Muscle of leg (tissue), 3 donors: ENCODE measurements at regions not wholly inside any gene's neighbourhood (a gene's known extent, or its start where the extent isn't known, plus 50 kb on each side); places are given as distances from the start of the nearest gene placed in this dataset.

Source experiments
- DNase-seq: peaks from one replicate; pipeline ENCODE4 v3.0.0; 2013
- H3K27ac ChIP-seq: one replicate; pipeline ENCODE4 v1.5.1; 2013; ENCODE audit warnings: mild to moderate bottlenecking, low read length, control low read depth
- H3K27me3 ChIP-seq: one replicate; pipeline ENCODE4 v1.6.1; 2013; ENCODE audit warnings: low read length; ENCODE audit not compliant: control insufficient read depth, insufficient read depth
- H3K36me3 ChIP-seq: one replicate; pipeline ENCODE4 v1.6.1; 2013; ENCODE audit warnings: low read length; ENCODE audit not compliant: control insufficient read depth, insufficient read depth
- H3K4me1 ChIP-seq: one replicate; pipeline ENCODE4 v1.6.1; 2013; ENCODE audit warnings: low read length; ENCODE audit not compliant: control insufficient read depth, insufficient read depth
- H3K4me3 ChIP-seq: one replicate; pipeline ENCODE4 v1.5.1; 2013; ENCODE audit warnings: low read length, control low read depth
- H3K9me3 ChIP-seq: replicated peaks from 2 replicates; pipeline ENCODE4 v1.6.1; 2013; ENCODE audit warnings: low read depth, low read length; ENCODE audit not compliant: control insufficient read depth
- WGBS: methylation state at CpG from one replicate; pipeline ENCODE4 v1.1.5; 2013; ENCODE audit warnings: missing lambda C conversion rate; ENCODE audit not compliant: insufficient coverage; 5-methylcytosine and 5-hydroxymethylcytosine counted together

DNA sequence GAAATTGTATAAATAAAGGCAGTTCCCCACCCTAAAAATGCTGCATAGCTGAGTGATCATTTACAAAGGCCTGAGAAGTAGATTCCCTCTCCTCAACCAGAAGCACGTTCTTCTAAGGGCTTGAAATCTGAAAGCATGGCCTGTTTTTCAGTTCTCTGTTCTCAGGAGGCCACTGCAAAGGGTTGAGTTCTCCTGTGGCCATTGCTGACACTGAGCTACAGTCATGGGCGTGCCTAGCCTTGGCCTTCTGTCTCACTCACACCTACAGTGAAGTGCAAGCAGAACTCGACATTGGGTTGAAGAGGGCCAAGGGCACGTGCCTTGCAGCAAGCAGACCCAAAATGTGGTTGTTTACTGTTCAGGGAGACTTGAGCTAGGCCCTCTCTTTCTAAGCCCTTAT lies 276.6 kb upstream of the VLDLR start:
- H3K36me3 ChIP-seq = no peaks in the 10 kb centered on the region
- peaks cover 6% of the 10 kb centered on the region for H3K9me3 ChIP-seq
- no peaks in the 10 kb centered on the region for H3K27me3 ChIP-seq
- H3K4me1 ChIP-seq = no peaks in the 10 kb centered on the region
- H3K4me3 ChIP-seq = no peak overlapping the region
- WGBS = 71% methylated on average over 1 of the region's 4 CpGs
- no peak for DNase-seq
- H3K27ac ChIP-seq = no peak overlapping the region

DNA sequence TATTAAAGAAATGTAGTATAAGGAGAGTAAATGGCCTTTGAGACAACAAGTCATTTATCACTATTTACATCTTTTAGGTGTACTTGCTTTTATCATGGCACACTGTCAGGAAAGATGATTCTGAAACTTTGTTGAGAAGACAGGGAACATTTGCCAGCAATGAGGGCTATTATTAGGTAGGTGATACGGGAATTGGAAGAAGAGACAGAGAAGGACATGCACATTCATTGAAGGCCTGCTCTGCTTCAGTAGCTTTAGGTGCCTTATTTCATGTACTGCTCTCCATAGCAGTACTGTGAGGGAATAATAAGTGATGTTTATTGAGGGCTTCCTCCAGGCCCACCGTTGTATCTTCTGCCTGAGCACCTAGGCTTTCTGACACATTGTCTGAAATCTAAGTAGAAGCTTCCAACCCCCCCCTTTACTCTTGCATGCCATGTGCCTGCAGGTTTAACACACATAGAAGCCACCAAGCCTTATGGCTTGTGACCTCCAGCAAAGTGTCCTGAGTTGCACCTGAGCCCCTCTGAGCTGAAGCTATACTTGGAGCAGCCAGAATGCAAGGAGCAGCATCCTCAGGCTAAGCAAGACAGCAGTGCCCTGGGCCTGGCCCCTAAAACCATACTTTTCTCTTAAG lies 275.2 kb upstream of the VLDLR start:
- Histone ChIP-seq H3K4me3 (no peak overlapping the region), H3K27ac (no peak overlapping the region), H3K36me3 (no peaks in the 10 kb centered on the region), H3K27me3 (no peaks in the 10 kb centered on the region), H3K4me1 (no peaks in the 10 kb centered on the region), H3K9me3 (peaks cover 6% of the 10 kb centered on the region)
- 83% methylated on average over 1 of the region's 2 CpGs for WGBS
- no peak for DNase-seq

GRCh38 chr9:2351324-2351723 lies 270.3 kb upstream of the VLDLR start:
- Histone ChIP-seq H3K27me3 (no peaks in the 10 kb centered on the region), H3K9me3 (peaks cover 6% of the 10 kb centered on the region), H3K27ac (no peak overlapping the region), H3K4me1 (peaks cover 4% of the 10 kb centered on the region), H3K4me3 (no peak overlapping the region), H3K36me3 (no peaks in the 10 kb centered on the region)
- no CpG with 5 or more reads among the region's 3 CpGs for WGBS
- DNase-seq = no peak

- 31% methylated on average over 2 of the region's 4 CpGs for WGBS
- DNase-seq = no peak
- no peaks in the 10 kb centered on the region for H3K27me3 ChIP-seq
- H3K27ac ChIP-seq = no peak overlapping the region
- H3K4me1 ChIP-seq = peaks cover 4% of the 10 kb centered on the region
- no peak overlapping the region for H3K4me3 ChIP-seq
- H3K9me3 ChIP-seq = no peaks in the 10 kb centered on the region
- H3K36me3 ChIP-seq = no peaks in the 10 kb centered on the region
Measured at GRCh38 chr9:2354216-2354615, 267.4 kb upstream of the VLDLR start.

DNA sequence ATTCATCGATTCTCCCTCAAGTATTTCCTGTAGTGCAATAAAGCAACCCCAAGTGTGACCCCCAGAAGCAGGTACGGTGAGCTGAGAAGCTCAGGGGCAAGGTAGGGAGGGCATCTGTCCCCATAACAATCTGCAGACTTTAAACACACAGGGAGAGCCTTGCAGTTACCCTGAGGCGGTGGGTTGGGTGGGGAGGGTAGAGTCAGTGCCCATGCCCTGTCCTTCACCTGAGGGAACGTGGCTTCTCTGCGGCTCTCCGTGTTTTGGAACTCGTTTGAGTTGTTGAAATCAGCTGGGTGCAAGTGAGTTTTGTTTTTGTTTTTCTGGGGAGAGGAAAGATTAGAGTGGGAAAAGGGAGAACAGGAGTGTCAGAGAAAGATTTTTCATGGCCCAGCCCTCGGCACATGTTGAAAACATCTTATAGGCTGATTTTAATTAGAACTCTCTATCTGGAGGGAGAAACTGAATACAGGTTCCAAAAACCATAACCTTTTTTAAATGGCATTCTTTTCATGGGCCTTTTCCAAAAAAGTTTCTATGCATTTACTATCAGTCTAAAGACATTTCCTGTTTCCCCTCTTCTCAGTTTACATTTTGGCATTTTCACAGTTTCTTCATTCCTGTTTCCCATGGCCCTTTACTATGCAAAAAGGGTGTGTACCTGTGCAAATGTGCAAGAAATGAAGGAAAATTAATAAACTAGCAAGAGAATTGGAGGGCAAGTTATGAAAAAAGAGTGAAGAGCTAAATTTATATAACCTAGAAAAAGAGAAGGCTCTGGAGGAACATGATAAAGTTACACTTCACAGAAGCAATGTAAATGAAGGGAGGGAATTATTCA lies 266.5 kb upstream of the VLDLR start:
- Histone ChIP-seq H3K9me3 (no peaks in the 10 kb centered on the region), H3K4me3 (no peak overlapping the region), H3K36me3 (no peaks in the 10 kb centered on the region), H3K4me1 (peaks cover 9% of the 10 kb centered on the region), H3K27ac (no peak overlapping the region), H3K27me3 (no peaks in the 10 kb centered on the region)
- peak; percentile 61 for DNase-seq
- 60% methylated on average over 2 of the region's 8 CpGs for WGBS

GRCh38 chr9:2355697-2355983 lies 265.9 kb upstream of the VLDLR start:
- peak; percentile 44 for DNase-seq
- no peak overlapping the region for H3K4me3 ChIP-seq
- 40% methylated on average over 5 of the region's 7 CpGs for WGBS
- no peak overlapping the region for H3K27ac ChIP-seq
- no peaks in the 10 kb centered on the region for H3K36me3 ChIP-seq
- H3K9me3 ChIP-seq = no peaks in the 10 kb centered on the region
- no peaks in the 10 kb centered on the region for H3K27me3 ChIP-seq
- peaks cover 9% of the 10 kb centered on the region for H3K4me1 ChIP-seq

GRCh38 chr9:2356041-2356790 lies 265.4 kb upstream of the VLDLR start:
- WGBS = no CpG with 5 or more reads among the region's 8 CpGs
- peaks cover 9% of the 10 kb centered on the region for H3K4me1 ChIP-seq
- no peak overlapping the region for H3K27ac ChIP-seq
- no peak for DNase-seq
- no peaks in the 10 kb centered on the region for H3K36me3 ChIP-seq
- H3K4me3 ChIP-seq = no peak overlapping the region
- no peaks in the 10 kb centered on the region for H3K9me3 ChIP-seq
- no peaks in the 10 kb centered on the region for H3K27me3 ChIP-seq

GRCh38 chr9:2359891-2360471 lies 261.6 kb upstream of the VLDLR start:
- H3K4me1 ChIP-seq = peaks cover 6% of the 10 kb centered on the region
- H3K9me3 ChIP-seq = no peaks in the 10 kb centered on the region
- 65% methylated on average over 3 of the region's 3 CpGs for WGBS
- H3K4me3 ChIP-seq = no peak overlapping the region
- DNase-seq = no peak
- no peaks in the 10 kb centered on the region for H3K27me3 ChIP-seq
- H3K36me3 ChIP-seq = no peaks in the 10 kb centered on the region
- H3K27ac ChIP-seq = no peak overlapping the region

- no peaks in the 10 kb centered on the region for H3K36me3 ChIP-seq
- no peak for DNase-seq
- no peaks in the 10 kb centered on the region for H3K9me3 ChIP-seq
- H3K27me3 ChIP-seq = no peaks in the 10 kb centered on the region
- peaks cover 5% of the 10 kb centered on the region for H3K4me1 ChIP-seq
- 80% methylated on average over 1 of the region's 2 CpGs for WGBS
- no peak overlapping the region for H3K27ac ChIP-seq
- no peak overlapping the region for H3K4me3 ChIP-seq
Measured at GRCh38 chr9:2362150-2362549, 259.4 kb upstream of the VLDLR start.

- Histone ChIP-seq H3K36me3 (no peaks in the 10 kb centered on the region), H3K9me3 (no peaks in the 10 kb centered on the region), H3K27ac (no peak overlapping the region), H3K27me3 (no peaks in the 10 kb centered on the region), H3K4me3 (no peak overlapping the region), H3K4me1 (peaks cover 5% of the 10 kb centered on the region)
- DNase-seq = no peak
- WGBS = no CpG with 5 or more reads among the region's 6 CpGs
Measured at GRCh38 chr9:2363138-2363745, 258.3 kb upstream of the VLDLR start.
